Nephron progenitor cell (in vitro differentiated cells): ENCODE measurements at regions not wholly inside any gene's neighbourhood (a gene's known extent, or its start where the extent isn't known, plus 50 kb on each side); places are given as distances from the start of the nearest gene placed in this dataset.

Source experiments
- DNase-seq: peaks from one replicate; pipeline ENCODE4 v3.0.0; 2021
- H3K27ac Mint-ChIP-seq: 2 replicates; pipeline ENCODE4 v1.8.0; 2021; ENCODE audit warnings: mild to moderate bottlenecking, moderate library complexity, mixed read lengths
- H3K27me3 Mint-ChIP-seq: 2 replicates; pipeline ENCODE4 v1.8.0; 2021; ENCODE audit warnings: mild to moderate bottlenecking, low read depth, mixed read lengths; ENCODE audit not compliant: poor library complexity
- H3K36me3 Mint-ChIP-seq: 2 replicates; pipeline ENCODE4 v1.8.0; 2021; ENCODE audit warnings: low read depth, mixed read lengths
- H3K4me1 Mint-ChIP-seq: 2 replicates; pipeline ENCODE4 v1.8.0; 2021; ENCODE audit warnings: mixed read lengths
- H3K4me3 Mint-ChIP-seq: 2 replicates; pipeline ENCODE4 v1.8.0; 2021; ENCODE audit warnings: mild to moderate bottlenecking, moderate library complexity, mixed read lengths
- H3K9me3 Mint-ChIP-seq: 2 replicates; pipeline ENCODE4 v1.8.0; 2021; ENCODE audit warnings: mild to moderate bottlenecking, moderate library complexity, mixed read lengths
- TF ChIP-seq, protein P1 (sequence below): fragments of 200-600 bp; sonication (generic); IDR thresholded peaks from 2 replicates; pipeline ENCODE4 v1.5.0; 2021; ENCODE audit warnings: antibody characterized with exemption

GRCh38 chr6:167695831-167696230 lies 130.9 kb upstream of the AFDN start:
- TF ChIP-seq, protein P1, sequence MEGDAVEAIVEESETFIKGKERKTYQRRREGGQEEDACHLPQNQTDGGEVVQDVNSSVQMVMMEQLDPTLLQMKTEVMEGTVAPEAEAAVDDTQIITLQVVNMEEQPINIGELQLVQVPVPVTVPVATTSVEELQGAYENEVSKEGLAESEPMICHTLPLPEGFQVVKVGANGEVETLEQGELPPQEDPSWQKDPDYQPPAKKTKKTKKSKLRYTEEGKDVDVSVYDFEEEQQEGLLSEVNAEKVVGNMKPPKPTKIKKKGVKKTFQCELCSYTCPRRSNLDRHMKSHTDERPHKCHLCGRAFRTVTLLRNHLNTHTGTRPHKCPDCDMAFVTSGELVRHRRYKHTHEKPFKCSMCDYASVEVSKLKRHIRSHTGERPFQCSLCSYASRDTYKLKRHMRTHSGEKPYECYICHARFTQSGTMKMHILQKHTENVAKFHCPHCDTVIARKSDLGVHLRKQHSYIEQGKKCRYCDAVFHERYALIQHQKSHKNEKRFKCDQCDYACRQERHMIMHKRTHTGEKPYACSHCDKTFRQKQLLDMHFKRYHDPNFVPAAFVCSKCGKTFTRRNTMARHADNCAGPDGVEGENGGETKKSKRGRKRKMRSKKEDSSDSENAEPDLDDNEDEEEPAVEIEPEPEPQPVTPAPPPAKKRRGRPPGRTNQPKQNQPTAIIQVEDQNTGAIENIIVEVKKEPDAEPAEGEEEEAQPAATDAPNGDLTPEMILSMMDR, result no peak
- H3K27me3 Mint-ChIP-seq, result peaks cover 7% of the 10 kb centered on the region
- no peaks in the 10 kb centered on the region for H3K36me3 Mint-ChIP-seq
- no peak for DNase-seq
- peaks cover 60% of the 10 kb centered on the region for H3K4me1 Mint-ChIP-seq
- H3K4me3 Mint-ChIP-seq, result no peak overlapping the region
- H3K27ac Mint-ChIP-seq, result no peak overlapping the region
- H3K9me3 Mint-ChIP-seq, result no peaks in the 10 kb centered on the region

- DNase-seq, result no peak
- Mint-ChIP-seq H3K4me3 (no peak overlapping the region), H3K4me1 (peaks cover 56% of the 10 kb centered on the region), H3K36me3 (no peaks in the 10 kb centered on the region), H3K9me3 (no peaks in the 10 kb centered on the region), H3K27me3 (peaks cover 7% of the 10 kb centered on the region), H3K27ac (no peak overlapping the region)
- TF ChIP-seq, protein P1, result no peak
These were observed 130.4 kb upstream of the AFDN start for GRCh38 chr6:167696296-167696695.

- no peak for DNase-seq
- Mint-ChIP-seq H3K9me3 (no peaks in the 10 kb centered on the region), H3K27ac (no peak overlapping the region), H3K27me3 (peaks cover 4% of the 10 kb centered on the region), H3K36me3 (no peaks in the 10 kb centered on the region), H3K4me3 (no peak overlapping the region), H3K4me1 (peaks cover 46% of the 10 kb centered on the region)
- TF ChIP-seq, protein P1, result no peak
These were observed 129.4 kb upstream of the AFDN start for GRCh38 chr6:167697316-167697715.

GRCh38 chr6:167698540-167698939 lies 128.2 kb upstream of the AFDN start:
- Mint-ChIP-seq H3K27ac (no peak overlapping the region), H3K9me3 (no peaks in the 10 kb centered on the region), H3K4me1 (peaks cover 48% of the 10 kb centered on the region), H3K27me3 (peaks cover 4% of the 10 kb centered on the region), H3K4me3 (no peak overlapping the region), H3K36me3 (no peaks in the 10 kb centered on the region)
- TF ChIP-seq, protein P1, result no peak
- no peak for DNase-seq

DNA sequence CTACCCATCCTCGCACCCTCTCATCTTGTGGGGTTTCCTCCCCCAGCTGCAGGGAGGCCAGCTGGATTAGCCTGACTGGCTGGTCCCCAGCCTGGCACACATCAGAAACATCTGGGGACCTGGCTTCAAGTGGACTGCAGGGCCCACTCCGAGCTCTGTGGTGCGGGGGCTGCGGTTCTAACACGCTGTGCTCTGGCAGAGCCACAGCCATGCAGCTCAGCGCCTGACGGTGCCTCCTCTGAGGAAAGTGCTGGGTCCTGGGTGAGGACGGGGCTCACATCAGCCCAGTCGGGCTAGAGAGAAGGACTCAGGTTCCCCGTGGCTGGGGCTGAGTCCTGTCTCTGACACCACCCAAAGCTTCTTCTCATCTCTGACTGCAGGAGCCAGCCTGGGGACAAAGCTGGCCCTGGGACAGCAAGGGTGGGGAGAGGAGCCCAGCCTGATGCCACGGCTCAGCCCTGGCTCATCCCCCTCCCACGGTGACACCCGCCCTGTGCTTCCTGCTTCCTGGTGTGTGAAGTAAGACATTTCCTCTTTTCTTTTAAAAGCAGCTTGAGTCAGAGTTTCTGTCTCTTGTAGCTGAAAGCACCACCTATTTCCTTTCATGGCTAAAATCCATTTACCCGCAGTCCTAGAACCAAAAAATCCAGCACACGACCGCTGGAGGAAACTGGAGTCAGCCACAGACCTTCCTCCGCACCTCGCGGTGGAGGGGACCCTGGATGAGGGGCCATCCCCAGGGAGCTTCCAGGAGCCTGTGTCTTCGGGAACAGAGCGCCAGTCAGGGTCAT lies 127.4 kb upstream of the AFDN start:
- peak overlapping the region; percentile 88 for H3K27ac Mint-ChIP-seq
- peaks cover 49% of the 10 kb centered on the region for H3K4me1 Mint-ChIP-seq
- H3K36me3 Mint-ChIP-seq, result no peaks in the 10 kb centered on the region
- H3K9me3 Mint-ChIP-seq, result no peaks in the 10 kb centered on the region
- TF ChIP-seq, protein P1, result no peak
- H3K27me3 Mint-ChIP-seq, result peaks cover 4% of the 10 kb centered on the region
- peak overlapping the region; percentile 33 for H3K4me3 Mint-ChIP-seq
- no peak for DNase-seq

DNA sequence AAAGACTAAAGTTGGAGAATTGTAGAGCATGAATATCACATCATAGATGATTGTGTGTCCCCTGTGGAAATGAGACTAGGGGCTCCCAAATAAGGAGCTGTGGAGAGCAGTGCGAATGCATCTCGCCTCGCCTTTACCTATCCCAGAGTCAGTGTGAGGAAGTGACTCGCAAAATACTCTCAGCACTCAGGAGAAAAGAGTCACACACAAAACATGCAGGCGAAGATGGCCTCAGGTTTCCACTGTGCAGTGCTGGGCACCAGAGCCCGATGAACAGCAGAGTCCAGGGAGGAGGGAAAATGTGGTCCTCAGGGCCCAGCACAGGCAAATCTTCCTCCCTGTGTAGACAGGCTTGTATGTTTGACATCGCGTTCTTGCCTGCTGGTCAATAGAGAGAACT lies 126.5 kb upstream of the AFDN start:
- Mint-ChIP-seq H3K9me3 (no peaks in the 10 kb centered on the region), H3K4me3 (no peak overlapping the region), H3K27me3 (peaks cover 1% of the 10 kb centered on the region), H3K27ac (no peak overlapping the region), H3K36me3 (no peaks in the 10 kb centered on the region), H3K4me1 (peaks cover 56% of the 10 kb centered on the region)
- no peak for DNase-seq
- TF ChIP-seq, protein P1, result no peak
